Endothelial cell (in vitro differentiated cells): ENCODE measurements at regions not wholly inside any gene's neighbourhood (a gene's known extent, or its start where the extent isn't known, plus 50 kb on each side); places are given as distances from the start of the nearest gene placed in this dataset.

Experiments used
- DNase-seq: peaks from one replicate; pipeline ENCODE4 v3.0.0; 2021; ENCODE audit warnings: low spot score
- H3K27ac Mint-ChIP-seq: one replicate; pipeline ENCODE4 v1.8.0; 2021; ENCODE audit warnings: mixed read lengths, inconsistent platforms; ENCODE audit not compliant: unreplicated experiment
- H3K27me3 Mint-ChIP-seq: one replicate; pipeline ENCODE4 v1.8.0; 2021; ENCODE audit warnings: mild to moderate bottlenecking, moderate library complexity, mixed read lengths, inconsistent platforms; ENCODE audit not compliant: unreplicated experiment
- H3K36me3 Mint-ChIP-seq: one replicate; pipeline ENCODE4 v1.8.0; 2021; ENCODE audit warnings: mild to moderate bottlenecking, low read depth, mixed read lengths, inconsistent platforms; ENCODE audit not compliant: unreplicated experiment
- H3K4me1 Mint-ChIP-seq: one replicate; pipeline ENCODE4 v1.8.0; 2021; ENCODE audit warnings: mild to moderate bottlenecking, mixed read lengths, inconsistent platforms; ENCODE audit not compliant: unreplicated experiment
- H3K4me3 Mint-ChIP-seq: one replicate; pipeline ENCODE4 v1.8.0; 2021; ENCODE audit warnings: mild to moderate bottlenecking, mixed read lengths, inconsistent platforms; ENCODE audit not compliant: unreplicated experiment
- H3K9me3 Mint-ChIP-seq: one replicate; pipeline ENCODE4 v1.8.0; 2021; ENCODE audit warnings: mixed read lengths, inconsistent platforms; ENCODE audit not compliant: unreplicated experiment
- CTCF ChIP-seq: fragments of 200-600 bp; sonication (generic); IDR thresholded peaks from one replicate; pipeline ENCODE4 v1.5.0; 2021; ENCODE audit warnings: antibody characterized with exemption; ENCODE audit not compliant: unreplicated experiment

DNA sequence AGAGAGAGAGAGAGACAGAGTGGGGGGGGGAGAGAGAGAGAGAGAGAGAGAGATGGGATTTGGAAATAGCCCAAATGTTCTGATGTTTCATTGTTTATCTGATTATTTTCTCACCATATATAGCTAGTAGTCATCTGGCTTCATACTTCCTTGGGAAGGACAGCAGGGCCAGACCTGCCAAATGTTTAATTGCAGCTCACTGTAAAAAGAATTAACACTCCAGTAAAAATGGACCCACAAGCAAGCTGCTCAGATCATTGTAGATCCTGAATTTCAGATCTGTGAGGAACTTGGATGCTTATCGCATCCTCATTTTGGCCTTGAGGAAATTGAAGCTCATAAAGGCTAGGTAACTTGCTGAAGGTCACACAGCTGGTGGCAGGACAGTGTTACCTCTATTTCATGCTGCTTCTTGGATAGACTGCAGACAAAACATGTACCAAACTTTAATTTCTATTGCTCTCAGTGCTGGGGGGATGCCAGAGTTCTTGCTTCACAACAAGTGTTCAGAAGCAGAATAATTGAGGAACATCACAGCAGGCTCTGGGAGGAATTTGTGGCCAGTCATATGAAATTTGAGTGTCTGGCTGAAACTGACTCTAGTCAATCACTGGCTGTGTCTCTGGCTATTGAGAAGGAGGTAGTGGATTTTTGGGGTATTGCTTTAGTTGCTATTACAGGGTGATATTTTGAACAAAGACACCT is 223.5 kb downstream of the PIK3C3 start:
- no peak overlapping the region for H3K4me3 Mint-ChIP-seq
- DNase-seq = no peak
- no peaks in the 10 kb centered on the region for H3K4me1 Mint-ChIP-seq
- no peaks in the 10 kb centered on the region for H3K36me3 Mint-ChIP-seq
- no peak overlapping the region for H3K27ac Mint-ChIP-seq
- no peak for TF ChIP-seq CTCF
- no peaks in the 10 kb centered on the region for H3K27me3 Mint-ChIP-seq
- no peaks in the 10 kb centered on the region for H3K9me3 Mint-ChIP-seq

GRCh38 chr18:42179542-42180121 is 224.6 kb downstream of the PIK3C3 start:
- no peaks in the 10 kb centered on the region for H3K9me3 Mint-ChIP-seq
- H3K36me3 Mint-ChIP-seq = no peaks in the 10 kb centered on the region
- no peaks in the 10 kb centered on the region for H3K4me1 Mint-ChIP-seq
- no peak overlapping the region for H3K27ac Mint-ChIP-seq
- DNase-seq = no peak
- H3K4me3 Mint-ChIP-seq = no peak overlapping the region
- H3K27me3 Mint-ChIP-seq = no peaks in the 10 kb centered on the region
- no peak for TF ChIP-seq CTCF

- no peak for TF ChIP-seq CTCF
Measured at GRCh38 chr18:42181474-42181873, 226.4 kb downstream of the PIK3C3 start.

GRCh38 chr18:42182728-42183700 is 228.0 kb downstream of the PIK3C3 start:
- Mint-ChIP-seq H3K4me3 (no peak overlapping the region), H3K9me3 (no peaks in the 10 kb centered on the region), H3K27ac (no peak overlapping the region), H3K36me3 (no peaks in the 10 kb centered on the region), H3K27me3 (peaks cover 4% of the 10 kb centered on the region), H3K4me1 (no peaks in the 10 kb centered on the region)
- no peak for TF ChIP-seq CTCF
- DNase-seq = no peak

More at GRCh38 chr18:42181474-42181873, 226.4 kb downstream of the PIK3C3 start:
- H3K27ac Mint-ChIP-seq = no peak overlapping the region
- H3K36me3 Mint-ChIP-seq = no peaks in the 10 kb centered on the region
- H3K4me1 Mint-ChIP-seq = no peaks in the 10 kb centered on the region
- H3K4me3 Mint-ChIP-seq = no peak overlapping the region
- DNase-seq = no peak
- no peaks in the 10 kb centered on the region for H3K9me3 Mint-ChIP-seq
- H3K27me3 Mint-ChIP-seq = peaks cover 2% of the 10 kb centered on the region
